Esophagus muscularis mucosa (tissue), 4 donors: ENCODE measurements at regions not wholly inside any gene's neighbourhood (a gene's known extent, or its start where the extent isn't known, plus 50 kb on each side); places are given as distances from the start of the nearest gene placed in this dataset.

Experiments
- DNase-seq: peaks from one replicate; pipeline ENCODE4 v3.0.0-alpha.2; 2017; ENCODE audit errors: extremely low spot score
- H3K27ac ChIP-seq, 4 donors: fragments of 200-600 bp; sonication (generic); replicated peaks in 1 of 4; 1 replicate in 3 of 4; 2 replicates in 1 of 4; pipeline ENCODE4 v1.5.1; 2016 to 2019; ENCODE audit warnings: mild to moderate bottlenecking in 1 of 4
- H3K27me3 ChIP-seq, 4 donors: fragments of 200-600 bp; sonication (generic); one replicate each; pipeline versions ENCODE4 v1.5.1 to v1.6.0; 2016 to 2019
- H3K36me3 ChIP-seq, 4 donors: fragments of 200-600 bp; sonication (generic); one replicate each; pipeline ENCODE4 v1.5.1; 2016 to 2019
- H3K4me1 ChIP-seq, 4 donors: fragments of 200-600 bp; sonication (generic); one replicate each; pipeline ENCODE4 v1.5.1; 2016 to 2019
- H3K4me3 ChIP-seq, 4 donors: fragments of 200-600 bp; sonication (generic); 1 replicate in 2 of 4; 2 replicates in 2 of 4; pipeline ENCODE4 v1.5.1; 2016 to 2019; ENCODE audit warnings: mild to moderate bottlenecking in 4 of 4, moderate library complexity in 1 of 4
- H3K9me3 ChIP-seq, 4 donors: fragments of 200-600 bp; sonication (generic); 1 replicate in 3 of 4; 2 replicates in 1 of 4; pipeline ENCODE4 v1.5.1; 2016 to 2019
- CTCF ChIP-seq, 3 experiments: fragments of 200-600 bp in 2 of 3; fragments of 450-650 bp in 1 of 3; sonication (generic) in 2 of 3; IDR thresholded peaks; one replicate each; pipeline ENCODE4 v1.5.1; 2017 to 2019; ENCODE audit warnings: antibody characterized with exemption in 3 of 3, mild to moderate bottlenecking in 2 of 3, moderate library complexity in 1 of 3
- EP300 ChIP-seq: sonication (generic); formaldehyde crosslinking; IDR thresholded peaks from one replicate; pipeline ENCODE4 v1.6.1; 2017; ENCODE audit warnings: antibody characterized with exemption
- POLR2A ChIP-seq: fragments of 450-650 bp; IDR thresholded peaks from one replicate; pipeline ENCODE4 v1.6.1; 2017; ENCODE audit warnings: antibody characterized with exemption, moderate library complexity, mild to moderate bottlenecking, low read depth
- POLR2AphosphoS5 ChIP-seq, 2 donors: sonication (generic); formaldehyde crosslinking; IDR thresholded peaks; one replicate each; pipeline ENCODE4 v1.6.1; 2017; ENCODE audit warnings: antibody characterized with exemption in 2 of 2
- WGBS: methylation state at CpG from one replicate; pipeline ENCODE4 v1.1.5; 2018; 5-methylcytosine and 5-hydroxymethylcytosine counted together
- intact Hi-C: fragments of 100-400 bp; cut with DNase I; formaldehyde crosslinking; loops from one replicate; pipeline ENCODE4 v1.15.1; 2023

GRCh38 chr5:152329761-152330283 is 75.3 kb downstream of the NMUR2 start:
- H3K27ac ChIP-seq: no peak overlapping the region
- no peak for TF ChIP-seq POLR2A
- TF ChIP-seq CTCF (IDR thresholded peaks at IDR 0.05): no peak
- no peak for TF ChIP-seq POLR2AphosphoS5 (IDR thresholded peaks at IDR 0.05)
- no peak for TF ChIP-seq EP300
- WGBS: 90% methylated on average over 5 of the region's 5 CpGs
- intact Hi-C loops: no loop called here
- no peak overlapping the region for H3K4me3 ChIP-seq
- peaks cover 0 to under 1% (median 0%) of the 10 kb centered on the region in 4 donors for H3K9me3 ChIP-seq
- peak; percentile 26 for DNase-seq
- no peaks in the 10 kb centered on the region for H3K4me1 ChIP-seq
- no peaks in the 10 kb centered on the region for H3K36me3 ChIP-seq
- no peaks in the 10 kb centered on the region for H3K27me3 ChIP-seq

- Histone ChIP-seq H3K4me3 (no peak overlapping the region), H3K36me3 (no peaks in the 10 kb centered on the region), H3K27ac (no peak overlapping the region), H3K9me3 (peaks cover 0 to 7% (median 4%) of the 10 kb centered on the region in 4 donors), H3K4me1 (no peaks in the 10 kb centered on the region), H3K27me3 (no peaks in the 10 kb centered on the region)
- TF ChIP-seq EP300: no peak
- WGBS: 46% methylated on average over 5 of the region's 5 CpGs
- intact Hi-C loops: no loop called here
- no peak for DNase-seq
Measured at GRCh38 chr5:152329207-152329606, 75.9 kb downstream of the NMUR2 start.

- H3K4me1 ChIP-seq: no peaks in the 10 kb centered on the region
- no peak for TF ChIP-seq CTCF (IDR thresholded peaks at IDR 0.05)
- TF ChIP-seq POLR2A: no peak
- no peak for TF ChIP-seq POLR2AphosphoS5 (IDR thresholded peaks at IDR 0.05)
- no peak for TF ChIP-seq EP300
- intact Hi-C loops: no loop called here
Measured at GRCh38 chr5:152315942-152316341, 89.1 kb downstream of the NMUR2 start.

GRCh38 chr5:152314196-152314829 is 90.8 kb downstream of the NMUR2 start:
- intact Hi-C loops: no loop called here
- Histone ChIP-seq H3K4me1 (no peaks in the 10 kb centered on the region), H3K27me3 (no peaks in the 10 kb centered on the region), H3K4me3 (no peak overlapping the region), H3K36me3 (no peaks in the 10 kb centered on the region), H3K27ac (no peak overlapping the region), H3K9me3 (no peaks in the 10 kb centered on the region)
- WGBS: 59% methylated on average over 1 of the region's 1 CpG
- TF ChIP-seq EP300 (no peak), CTCF (IDR thresholded peaks at IDR 0.05) (no peak), POLR2AphosphoS5 (IDR thresholded peaks at IDR 0.05) (no peak), POLR2A (no peak)
- DNase-seq: peak; percentile 53

More at GRCh38 chr5:152315942-152316341, 89.1 kb downstream of the NMUR2 start:
- H3K27ac ChIP-seq: no peak overlapping the region
- no peak for DNase-seq
- 94% methylated on average over 4 of the region's 4 CpGs for WGBS
- H3K36me3 ChIP-seq: no peaks in the 10 kb centered on the region
- H3K9me3 ChIP-seq: no peaks in the 10 kb centered on the region
- H3K27me3 ChIP-seq: no peaks in the 10 kb centered on the region
- H3K4me3 ChIP-seq: no peak overlapping the region

GRCh38 chr5:152309926-152310450 is 95.1 kb downstream of the NMUR2 start:
- no peaks in the 10 kb centered on the region for H3K4me1 ChIP-seq
- H3K36me3 ChIP-seq: no peaks in the 10 kb centered on the region
- H3K27me3 ChIP-seq: no peaks in the 10 kb centered on the region
- WGBS: 23% methylated on average over 2 of the region's 2 CpGs
- TF ChIP-seq EP300 (no peak), POLR2AphosphoS5 (IDR thresholded peaks at IDR 0.05) (no peak), POLR2A (no peak), CTCF (IDR thresholded peaks at IDR 0.05) (no peak)
- no peaks in the 10 kb centered on the region for H3K9me3 ChIP-seq
- H3K4me3 ChIP-seq: no peak overlapping the region
- intact Hi-C loops: no loop called here
- H3K27ac ChIP-seq: no peak overlapping the region
- peak; percentile 42 for DNase-seq
